ENCODE measurements at regions not wholly inside any gene's neighbourhood (a gene's known extent, or its start where the extent isn't known, plus 50 kb on each side); places are given as distances from the start of the nearest gene placed in this dataset.

GRCh38 chr7:56578612-56579011 lies 462.4 kb upstream of the NUPR2 start:
- Histone ChIP-seq H3K27ac (ENCODE audit: low read length) (no peak overlapping the region), H3K4me3 (ENCODE audit: low read depth in 2 of 2, low read length in 2 of 2) (no peak overlapping the region), H3K27me3 (ENCODE audit: control insufficient read depth, insufficient read depth, low read length) (no peaks in the 10 kb centered on the region), H3K4me1 (ENCODE audit: control insufficient read depth, insufficient read depth, low read length) (no peaks in the 10 kb centered on the region), H3K36me3 (ENCODE audit: control insufficient read depth, insufficient read depth, low read length) (no peaks in the 10 kb centered on the region), H3K9me3 (ENCODE audit: control insufficient read depth, insufficient read depth, low read depth, low read length) (peaks cover 19% of the 10 kb centered on the region)
- no peak for TF ChIP-seq SIN3A (IDR thresholded peaks at IDR 0.05; ENCODE audit: borderline replicate concordance, insufficient read depth, low read depth, low read length)
- TF ChIP-seq CTCF (IDR thresholded peaks at IDR 0.05) = no peak
- no peak for TF ChIP-seq POLR2AphosphoS5 (IDR thresholded peaks at IDR 0.05; ENCODE audit: low read depth, low read length)
- TF ChIP-seq TCF7L2 (IDR thresholded peaks at IDR 0.05; ENCODE audit: low read depth, low read length) = no peak
- no peak for TF ChIP-seq REST (IDR thresholded peaks at IDR 0.05; ENCODE audit: insufficient read depth in 1 of 2, low read depth in 2 of 2, low read length in 1 of 2)
- no peak for ATAC-seq
- POLR2A ChIA-PET = no interaction called here
- CTCF ChIA-PET = no interaction called here
- BruUV-seq (replicated peaks) = no TSS peak
- intact Hi-C loops (cut with micrococcal nuclease; ENCODE audit: unreplicated experiment) = loop anchor here (10.0 kb wide), 1 partner anchor 56 kb away; no protein-coding TSS in a partner anchor
- in situ Hi-C loops (cut with HindIII; ENCODE audit: low pct_unique_long_range_greater_than_20kb, low sequenced_read_pairs) = no loop called here
- DNase-seq (ENCODE audit: low read depth, low spot score) = no peak

GRCh38 chr7:56570968-56571367 lies 454.8 kb upstream of the NUPR2 start:
- BruUV-seq (replicated peaks) = no TSS peak
- ATAC-seq (no peak), DNase-seq (ENCODE audit: low read depth, low spot score) (no peak)
- in situ Hi-C loops (cut with HindIII; ENCODE audit: low pct_unique_long_range_greater_than_20kb, low sequenced_read_pairs) = no loop called here
- Histone ChIP-seq H3K4me1 (ENCODE audit: control insufficient read depth, insufficient read depth, low read length) (no peaks in the 10 kb centered on the region), H3K27ac (ENCODE audit: low read length) (no peak overlapping the region), H3K4me3 (ENCODE audit: low read depth in 2 of 2, low read length in 2 of 2) (no peak overlapping the region), H3K36me3 (ENCODE audit: control insufficient read depth, insufficient read depth, low read length) (no peaks in the 10 kb centered on the region), H3K27me3 (ENCODE audit: control insufficient read depth, insufficient read depth, low read length) (no peaks in the 10 kb centered on the region), H3K9me3 (ENCODE audit: control insufficient read depth, insufficient read depth, low read depth, low read length) (peaks cover 8% of the 10 kb centered on the region)
- intact Hi-C loops (cut with micrococcal nuclease; ENCODE audit: unreplicated experiment) = loop anchor here (10.0 kb wide), 1 partner anchor 64 kb away; no protein-coding TSS in a partner anchor
- POLR2A ChIA-PET = no interaction called here
- CTCF ChIA-PET = no interaction called here
- TF ChIP-seq CTCF (IDR thresholded peaks at IDR 0.05) = no peak
- TF ChIP-seq TCF7L2 (IDR thresholded peaks at IDR 0.05; ENCODE audit: low read depth, low read length) = no peak
- no peak for TF ChIP-seq SIN3A (IDR thresholded peaks at IDR 0.05; ENCODE audit: borderline replicate concordance, insufficient read depth, low read depth, low read length)
- TF ChIP-seq REST (IDR thresholded peaks at IDR 0.05; ENCODE audit: insufficient read depth in 1 of 2, low read depth in 2 of 2, low read length in 1 of 2) = no peak
- no peak for TF ChIP-seq POLR2AphosphoS5 (IDR thresholded peaks at IDR 0.05; ENCODE audit: low read depth, low read length)
